8988T (cell line): ENCODE measurements at regions not wholly inside any gene's neighbourhood (a gene's known extent, or its start where the extent isn't known, plus 50 kb on each side); places are given as distances from the start of the nearest gene placed in this dataset.
A peak's percentile ranks its signal among the peaks of the same experiment; 100 is the strongest.

Experiments
- DNase-seq: peaks from one replicate; pipeline ENCODE4 v3.0.0; 2011

DNA sequence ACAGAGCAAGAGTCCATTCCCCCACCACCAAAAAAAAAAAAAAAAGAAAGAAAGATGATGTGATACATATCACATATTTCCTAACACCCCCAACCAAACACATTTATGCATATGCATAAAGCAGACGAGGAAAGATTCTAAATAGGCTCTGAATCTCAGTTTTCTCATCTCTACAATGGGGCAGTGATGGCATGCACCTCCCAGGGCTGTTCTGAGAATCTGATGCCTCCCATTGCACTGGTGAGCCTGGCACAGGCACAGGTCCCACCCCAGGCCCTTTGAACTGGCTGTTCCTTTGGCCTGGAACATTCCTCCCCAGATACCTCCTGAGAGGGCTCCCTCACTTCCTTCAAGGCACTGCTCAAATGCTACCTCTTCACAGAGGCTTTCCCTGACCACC lies 116.5 kb downstream of the C9orf50 start:
- no peak for DNase-seq

- no peak for DNase-seq
These were observed 119.1 kb downstream of the C9orf50 start for GRCh38 chr9:129501771-129502319.

DNA sequence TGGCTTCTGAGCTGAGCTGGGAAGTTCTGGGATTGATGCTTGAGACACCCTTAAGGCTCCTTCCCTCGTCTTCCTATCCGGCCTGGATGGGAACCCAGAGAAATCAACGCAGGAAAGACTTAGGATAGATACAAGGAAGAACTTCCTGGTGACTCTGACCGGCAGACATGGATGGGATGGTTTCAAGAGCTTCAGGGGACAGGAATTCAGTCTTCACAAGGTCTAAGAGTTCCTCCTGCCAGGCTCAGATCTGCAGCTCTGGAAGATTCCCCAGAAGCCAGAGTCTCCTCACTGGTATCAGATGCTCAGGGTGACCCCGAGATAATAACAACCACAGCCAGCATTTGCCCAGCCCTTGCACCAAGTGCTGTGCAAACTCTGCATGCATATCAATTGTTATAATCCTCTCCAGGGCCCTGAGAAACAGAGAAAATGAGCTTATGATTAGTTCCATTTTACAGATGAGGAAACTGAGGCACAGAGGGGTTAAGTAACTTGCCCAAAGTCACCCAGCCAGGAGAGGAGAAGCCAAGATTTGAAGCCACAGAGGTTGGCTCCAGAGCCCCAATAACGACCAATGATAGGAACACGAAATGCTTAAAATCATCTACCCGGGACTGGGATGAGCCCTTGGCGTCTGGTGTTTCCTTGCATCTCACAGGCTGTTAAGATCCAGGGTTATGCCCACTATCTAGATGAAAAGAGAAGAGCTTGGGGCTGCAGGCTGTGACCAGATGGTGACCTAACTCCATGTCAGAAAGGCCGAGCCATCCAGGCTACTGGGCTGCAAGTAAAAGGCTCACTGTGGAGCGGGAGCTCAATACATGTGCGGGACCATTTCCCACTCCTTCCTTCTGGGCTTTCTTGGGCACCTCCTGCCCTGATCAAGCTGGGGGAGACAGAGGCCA lies 119.8 kb downstream of the C9orf50 start:
- DNase-seq, result no peak

DNA sequence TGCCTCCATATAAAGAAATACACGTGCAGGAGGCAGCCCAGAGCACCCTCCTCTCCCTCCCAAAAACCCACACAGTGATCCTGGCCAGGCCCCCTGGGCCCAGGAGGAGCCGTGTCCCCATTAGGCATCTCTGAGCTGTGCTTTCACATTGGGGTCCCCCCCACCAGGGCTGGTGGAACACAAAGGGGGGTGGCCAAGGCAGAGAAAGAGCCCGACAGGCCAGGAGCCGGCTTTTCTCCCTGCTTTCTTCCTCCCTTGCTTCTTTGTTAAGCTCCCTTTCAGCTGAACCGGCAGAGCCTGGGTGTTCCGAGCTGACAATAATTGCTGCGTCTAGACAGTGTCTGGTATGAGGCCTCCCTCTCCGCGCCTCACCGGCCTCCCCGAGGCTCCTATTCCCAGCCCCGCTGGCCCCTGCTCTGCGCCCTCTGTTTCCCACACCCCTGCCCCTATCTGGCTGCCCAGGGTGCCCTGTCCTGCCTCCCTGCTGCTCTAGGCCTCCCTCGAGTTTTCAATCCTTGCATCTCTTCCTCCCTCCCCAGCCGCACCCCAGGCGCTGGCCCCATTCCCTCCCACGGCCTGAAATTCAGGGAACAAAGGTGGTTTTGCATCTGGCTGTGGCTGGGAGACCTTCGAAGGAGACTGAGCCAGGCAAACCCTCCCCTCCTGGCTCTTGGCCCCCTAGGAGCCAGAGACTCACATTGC lies 120.6 kb downstream of the C9orf50 start:
- no peak for DNase-seq

DNA sequence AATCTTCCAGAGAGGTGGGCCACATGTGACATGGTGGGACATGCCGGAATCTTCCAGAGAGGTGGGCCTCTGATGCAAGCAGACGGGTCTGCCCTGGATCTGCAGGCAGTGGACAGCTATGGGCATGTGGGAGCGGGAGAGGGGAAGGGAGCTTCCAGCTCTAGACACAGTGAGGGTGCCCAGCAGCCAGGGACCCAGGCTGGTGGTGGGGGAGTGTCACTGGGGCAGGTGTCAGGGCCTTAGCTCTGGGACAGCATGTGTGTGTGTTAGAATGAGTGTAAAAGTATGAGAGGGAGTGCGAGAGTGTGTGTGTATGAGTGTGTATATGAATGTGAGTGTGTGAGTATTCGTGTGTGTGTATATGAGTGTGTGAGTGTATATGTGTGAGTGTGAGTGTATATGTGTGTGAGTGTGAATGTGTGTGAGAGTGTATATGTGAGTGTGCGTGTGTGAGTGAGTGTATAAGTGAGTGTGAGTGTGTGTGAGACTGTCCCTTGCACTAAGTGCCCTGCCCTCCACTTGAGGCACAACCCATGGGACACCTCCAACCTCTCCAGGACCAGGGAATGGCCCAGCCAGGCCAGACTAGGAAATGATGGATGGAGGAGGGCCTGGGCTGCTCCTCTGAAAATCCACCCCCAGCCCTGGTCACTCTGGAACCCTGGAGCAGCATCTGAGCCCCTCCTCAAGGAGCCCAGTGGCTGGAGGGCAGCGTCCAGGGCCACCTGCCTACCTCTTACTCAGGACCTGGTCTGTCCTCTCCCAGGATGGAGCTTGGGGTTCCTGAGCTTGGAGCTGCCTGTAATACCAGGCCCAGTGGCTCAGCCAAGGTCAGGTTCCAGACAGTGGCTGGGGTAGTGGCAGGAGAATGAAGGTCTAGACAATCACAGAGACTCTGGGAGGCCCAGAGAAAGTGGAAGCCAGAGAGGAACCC lies 122.2 kb downstream of the C9orf50 start:
- no peak for DNase-seq

- DNase-seq, result no peak
These were observed 123.0 kb downstream of the C9orf50 start for GRCh38 chr9:129497813-129498450.

DNA sequence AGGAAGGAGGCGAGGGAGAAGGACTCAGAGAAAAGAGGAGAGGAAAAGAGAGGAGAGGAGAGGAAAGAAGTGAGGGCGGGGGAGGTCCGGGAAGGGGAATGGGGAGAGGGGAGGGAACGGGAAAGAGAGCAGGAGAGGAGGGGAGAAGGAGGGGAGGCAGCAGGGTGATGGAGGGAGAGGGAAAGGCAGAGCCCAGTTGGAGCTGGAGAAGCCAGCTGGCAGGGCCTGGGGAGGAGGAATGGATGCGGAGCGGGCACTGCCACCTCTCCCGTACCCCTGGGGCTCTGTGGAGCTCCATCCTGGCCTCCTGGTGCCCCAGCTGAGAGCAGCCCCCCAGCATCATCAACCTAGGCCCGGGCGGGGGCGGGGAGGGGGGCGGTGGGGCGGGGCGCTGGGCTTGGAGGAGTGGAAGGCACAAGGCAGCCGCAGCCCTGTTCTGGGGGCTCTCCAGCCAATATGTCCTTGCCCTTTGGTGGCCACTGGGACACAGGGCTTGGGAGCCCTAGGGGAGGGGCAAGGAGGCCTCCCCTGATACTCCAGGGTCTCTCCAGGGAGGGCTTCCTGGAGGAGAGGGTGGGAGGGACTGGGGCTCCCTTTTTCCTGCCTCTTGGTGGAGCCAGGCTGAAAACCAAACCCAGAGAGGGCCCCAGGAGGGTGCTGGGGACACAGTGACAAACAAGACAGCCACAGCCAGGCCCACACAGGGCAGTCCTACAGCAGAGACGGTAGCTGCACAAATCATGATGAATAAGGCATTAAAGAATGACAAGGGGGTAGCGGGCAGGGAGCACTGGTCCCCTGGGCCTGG lies 123.7 kb downstream of the C9orf50 start:
- no peak for DNase-seq

DNA sequence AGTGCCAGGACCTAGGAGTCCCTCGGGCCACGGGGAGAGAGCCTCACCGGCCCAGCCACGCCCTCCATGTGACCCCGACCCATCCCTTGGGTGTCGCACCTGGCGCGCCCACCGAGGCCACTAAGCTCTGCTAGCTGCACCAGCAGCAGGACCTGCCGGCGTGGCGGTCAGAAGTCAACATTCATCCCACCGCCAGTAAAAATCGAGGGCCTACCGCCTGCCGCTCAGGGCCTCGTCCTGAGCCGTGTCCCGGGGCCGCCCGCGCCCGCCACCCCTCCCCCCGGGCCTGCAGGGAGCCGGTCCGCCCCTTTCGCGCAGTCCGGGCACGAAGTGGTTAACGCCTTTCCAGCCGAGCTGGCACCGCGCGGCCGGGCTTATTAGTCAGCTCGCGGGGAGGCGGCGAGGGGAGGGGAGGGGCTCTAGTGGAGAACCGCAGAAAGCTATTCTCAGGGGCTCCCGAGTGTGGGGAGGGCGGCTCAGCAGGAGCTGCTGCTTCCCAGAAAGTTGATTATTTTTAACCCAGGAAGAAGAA lies 124.4 kb downstream of the C9orf50 start:
- DNase-seq, result no peak

DNA sequence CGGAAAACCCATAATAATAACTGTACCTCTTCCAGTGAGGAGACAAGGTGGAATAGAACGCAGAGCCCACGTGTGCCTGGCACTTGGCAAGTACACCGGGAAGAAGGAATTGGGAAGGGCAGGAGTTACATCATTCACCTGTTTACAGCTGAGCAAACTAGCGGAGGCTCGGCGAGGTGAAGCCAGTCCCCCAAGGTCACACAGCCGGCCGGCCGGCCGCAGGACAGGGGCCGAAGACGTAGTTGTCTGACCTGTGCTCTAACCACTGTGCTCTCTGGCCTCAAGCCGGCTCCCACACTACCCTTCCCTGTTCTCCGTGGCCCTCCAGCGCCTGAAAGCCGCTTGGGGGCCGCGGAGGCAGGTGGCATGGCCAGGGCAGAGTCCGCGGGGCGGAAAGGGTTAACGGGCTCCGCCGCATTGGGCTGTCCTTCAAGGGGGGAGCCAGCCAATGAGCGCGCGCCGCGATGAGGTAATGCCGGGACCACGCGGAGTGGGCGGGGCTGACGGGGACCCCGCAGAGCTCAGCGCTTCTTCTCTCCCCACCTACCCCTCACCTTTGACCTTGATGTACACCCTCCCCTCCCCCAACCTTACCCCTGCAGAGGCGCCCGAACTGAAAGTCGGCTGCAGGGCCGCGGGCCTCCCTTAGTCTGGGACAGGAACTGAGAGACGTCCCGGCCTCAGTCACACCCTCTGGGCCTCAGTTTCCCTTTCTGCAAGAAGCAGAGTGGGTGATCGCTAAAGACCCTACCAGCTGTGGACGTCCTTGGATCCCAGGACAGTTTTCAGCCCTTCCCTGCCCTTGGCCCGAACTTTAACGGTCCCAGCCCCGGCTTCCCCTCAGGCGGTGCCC lies 125.1 kb downstream of the C9orf50 start:
- peak; percentile 96 for DNase-seq

GRCh38 chr9:129494113-129494789 lies 126.7 kb downstream of the C9orf50 start:
- DNase-seq, result no peak

GRCh38 chr9:129493706-129494047 lies 127.2 kb downstream of the C9orf50 start:
- DNase-seq, result no peak

GRCh38 chr9:129493002-129493705 lies 127.7 kb downstream of the C9orf50 start:
- no peak for DNase-seq

DNA sequence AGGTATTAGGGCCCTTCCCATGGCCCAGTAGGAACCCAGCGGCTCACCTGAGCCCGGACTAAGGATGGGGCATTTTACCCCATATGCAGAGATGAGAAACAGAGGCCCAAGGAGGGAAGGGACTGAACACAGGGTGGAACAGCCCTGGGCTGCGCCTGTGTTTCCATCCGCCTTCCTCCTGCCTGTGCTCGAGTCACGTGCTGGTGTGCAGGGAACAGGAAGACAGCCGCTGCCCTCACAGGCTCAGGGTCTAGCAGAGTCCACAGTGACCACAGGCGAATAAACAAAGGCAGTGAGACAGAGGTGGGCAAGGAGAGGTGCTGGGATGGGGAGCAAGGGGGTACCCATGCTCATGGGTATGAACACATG lies 129.4 kb downstream of the C9orf50 start:
- no peak for DNase-seq

- no peak for DNase-seq
These were observed 130.1 kb downstream of the C9orf50 start for GRCh38 chr9:129490583-129491486.

DNA sequence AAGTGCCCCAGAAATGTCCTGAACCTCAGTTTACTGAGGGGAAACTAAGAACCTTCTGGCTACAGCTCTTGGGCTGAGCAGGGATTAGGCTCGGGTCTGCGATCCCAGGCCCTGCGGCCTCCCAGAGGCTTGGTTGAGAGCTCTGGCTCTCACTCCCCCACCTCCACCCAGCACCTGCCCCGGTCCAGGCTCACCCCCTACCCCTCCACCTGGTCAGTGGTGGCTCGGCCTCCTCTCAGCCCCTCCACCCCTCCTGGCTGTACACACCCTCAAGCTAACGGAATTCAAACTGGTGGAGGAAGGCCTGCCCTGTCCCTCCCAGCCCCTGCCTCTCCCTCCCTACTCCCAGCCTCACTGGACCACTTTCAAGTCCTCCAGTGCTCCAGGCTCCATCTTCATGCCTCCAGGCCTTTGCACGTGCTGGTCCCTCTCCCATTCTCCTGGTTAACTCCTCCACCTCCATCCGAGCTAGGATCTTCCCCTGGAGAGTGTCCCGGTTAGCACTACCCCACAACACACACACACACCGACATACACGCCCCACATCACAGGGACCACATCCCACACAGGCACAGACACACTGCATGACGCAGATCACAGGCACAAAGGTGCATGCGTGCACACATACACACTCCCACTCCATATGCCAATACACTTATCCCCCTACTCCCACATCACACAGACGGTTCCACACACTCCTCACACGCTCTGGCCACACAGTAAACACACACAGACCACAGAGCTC lies 130.9 kb downstream of the C9orf50 start:
- no peak for DNase-seq

GRCh38 chr9:129487658-129488483 lies 133.0 kb downstream of the C9orf50 start:
- DNase-seq, result no peak
